Right lobe of liver (tissue), 4 donors: ENCODE measurements at regions not wholly inside any gene's neighbourhood (a gene's known extent, or its start where the extent isn't known, plus 50 kb on each side); places are given as distances from the start of the nearest gene placed in this dataset.

Experiments used
- CTCF ChIP-seq, 4 donors: fragments of 200-600 bp in 3 of 4; fragments of 450-650 bp in 1 of 4; IDR thresholded peaks; one replicate each; pipeline versions ENCODE4 v1.5.1 to v1.8.0; 2016 to 2022; ENCODE audit warnings: antibody characterized with exemption in 4 of 4, mild to moderate bottlenecking in 2 of 4
- POLR2A ChIP-seq: fragments of 450-650 bp; IDR thresholded peaks from one replicate; pipeline ENCODE4 v1.6.1; 2017; ENCODE audit warnings: antibody characterized with exemption, mild to moderate bottlenecking
- donor health status: DM: no; HTN: no; CAD: no.
- donor health status: DM: no; HTN: no; CAD: no.
- donor health status: DM: no; HTN: yes; CAD: no.

GRCh38 chr4:118557298-118557851 is 127.8 kb upstream of the METTL14 start:
- no peak for TF ChIP-seq CTCF (IDR thresholded peaks at IDR 0.05)
- no peak for TF ChIP-seq POLR2A
